CD4-positive, alpha-beta T cell treated with Interleukin-15 for 1 hour (primary cell): ENCODE measurements at regions not wholly inside any gene's neighbourhood (a gene's known extent, or its start where the extent isn't known, plus 50 kb on each side); places are given as distances from the start of the nearest gene placed in this dataset.

Source experiments
- DNase-seq: peaks from one replicate; pipeline ENCODE4 v3.0.0-alpha.2; 2020

DNA sequence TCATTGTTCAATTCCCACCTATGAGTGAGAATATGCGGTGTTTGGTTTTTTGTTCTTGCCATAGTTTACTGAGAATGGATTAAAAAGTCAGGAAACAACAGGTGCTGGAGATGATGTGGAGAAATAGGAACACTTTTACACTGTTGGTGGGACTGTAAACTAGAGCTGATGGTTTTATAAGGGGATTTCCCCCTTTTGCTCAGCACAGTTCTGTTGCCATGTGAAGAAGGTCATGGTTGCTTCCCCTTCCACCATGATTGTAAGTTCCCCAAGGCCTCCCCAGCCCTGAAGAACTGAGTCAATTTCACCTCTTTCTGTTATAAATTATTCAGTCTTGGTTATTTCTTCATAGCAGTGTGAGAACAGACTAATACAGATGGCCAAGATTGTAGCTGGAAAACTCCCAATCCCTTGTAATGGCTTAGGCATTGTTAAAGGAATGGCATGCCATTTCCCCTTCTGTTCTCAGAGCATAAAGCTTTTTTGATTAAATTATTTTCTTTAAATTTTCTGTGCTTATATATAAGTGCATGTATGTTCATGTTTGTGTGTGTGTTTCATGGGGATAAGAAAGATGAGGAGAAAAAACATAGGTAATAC, 144.8 kb downstream of the BACH1 start:
- DNase-seq, result no peak

DNA sequence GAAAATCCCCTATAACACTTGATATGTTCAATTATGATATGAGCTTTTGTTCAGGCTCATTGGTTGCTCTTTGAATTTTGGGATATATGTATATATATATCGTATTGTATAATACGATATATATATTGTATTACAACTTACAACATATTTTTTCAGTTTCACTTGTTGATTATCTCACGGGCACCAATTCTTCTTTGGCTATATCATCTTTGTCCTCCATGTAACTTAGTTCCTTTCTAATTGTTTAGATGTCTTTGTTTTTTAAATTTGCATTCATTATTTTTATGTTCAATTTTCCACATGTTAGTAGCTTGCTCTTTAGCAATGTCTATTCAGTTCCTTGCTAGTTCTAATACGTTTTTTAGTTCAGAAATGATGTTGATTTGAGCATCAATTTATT, 150.0 kb downstream of the BACH1 start:
- DNase-seq, result no peak

- no peak for DNase-seq
Observed at GRCh38 chr21:29449306-29449950, 150.7 kb downstream of the BACH1 start.

GRCh38 chr21:29450058-29450457, 151.3 kb downstream of the BACH1 start:
- no peak for DNase-seq

- DNase-seq, result no peak
Observed at GRCh38 chr21:29453511-29453910, 154.8 kb downstream of the BACH1 start.

GRCh38 chr21:29454179-29454578, 155.5 kb downstream of the BACH1 start:
- DNase-seq, result no peak

DNA sequence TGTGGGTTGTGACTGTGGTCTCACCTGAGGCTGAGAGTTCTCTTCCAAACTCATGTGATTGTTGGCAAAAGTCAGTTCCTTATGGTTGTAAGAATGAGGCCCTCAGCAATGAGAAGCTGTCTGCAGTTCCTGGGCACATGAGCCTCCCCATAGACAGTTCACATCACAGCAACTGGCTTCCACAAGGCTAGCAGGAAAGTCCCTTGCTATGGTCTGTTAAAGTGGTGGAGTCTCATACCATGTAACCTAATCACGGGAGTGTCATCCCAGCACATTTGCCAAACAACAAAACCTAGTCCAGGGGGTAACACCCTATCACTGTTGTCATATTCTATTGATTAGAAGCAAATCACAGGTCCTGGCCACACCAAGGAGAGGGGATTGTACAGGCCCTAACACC, 163.8 kb downstream of the BACH1 start:
- DNase-seq, result no peak

DNA sequence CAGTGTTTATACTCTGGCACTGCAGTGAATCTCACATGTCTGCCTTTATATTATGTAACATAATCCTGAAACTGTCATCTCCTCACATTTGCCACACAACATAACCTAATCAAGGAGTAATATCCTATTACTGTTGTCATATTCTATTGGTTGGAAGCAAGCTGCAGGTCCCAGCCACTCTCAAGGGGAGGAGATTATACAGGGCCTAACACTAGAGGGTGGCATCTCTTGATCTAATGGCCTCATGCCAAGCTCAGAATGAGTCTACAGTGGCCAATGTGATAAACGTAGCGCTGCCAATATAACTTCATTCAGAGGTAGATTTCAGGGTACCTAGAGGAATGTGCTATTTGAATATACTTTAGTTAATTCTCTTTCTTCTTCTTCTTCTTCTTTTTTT, 166.8 kb downstream of the BACH1 start:
- DNase-seq, result no peak

DNA sequence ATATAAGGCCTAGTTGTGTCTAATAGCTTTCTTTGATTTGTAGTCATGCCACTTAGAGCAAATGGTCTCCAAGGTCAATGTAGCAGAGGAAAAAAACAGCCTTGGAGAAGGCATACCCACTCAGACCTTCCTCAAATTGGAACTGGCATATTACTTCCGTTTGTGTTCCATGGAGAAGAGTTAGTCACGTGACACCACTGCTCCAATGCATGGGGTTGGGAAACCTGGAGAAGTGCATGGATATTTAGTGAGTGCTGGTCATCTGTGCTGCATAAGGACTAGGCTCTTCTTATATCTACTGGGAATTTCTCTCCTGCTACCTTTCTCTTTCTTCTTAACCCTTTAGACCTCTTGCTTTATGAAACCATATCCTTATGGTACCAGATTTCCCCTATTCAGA, 167.8 kb downstream of the BACH1 start:
- no peak for DNase-seq

DNA sequence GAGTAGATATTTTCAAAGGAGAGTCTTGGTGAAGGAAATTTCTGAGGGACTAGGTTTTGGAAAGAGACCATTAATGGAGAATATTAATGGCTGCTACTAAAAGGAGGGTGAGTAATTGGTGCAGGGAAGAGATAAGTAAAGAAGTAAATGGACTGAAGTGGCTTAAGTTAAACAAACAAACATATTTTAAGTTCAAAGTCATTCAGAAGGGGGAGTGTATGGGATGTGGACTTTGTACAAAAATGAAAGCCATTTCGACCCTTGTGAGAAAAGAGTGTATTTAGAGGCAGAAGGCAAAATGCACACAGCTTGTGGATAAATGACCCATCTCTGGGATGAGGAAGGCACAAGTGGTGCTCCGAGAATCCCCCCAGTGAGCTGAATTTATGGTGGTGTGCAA, 171.7 kb downstream of the BACH1 start:
- no peak for DNase-seq

DNA sequence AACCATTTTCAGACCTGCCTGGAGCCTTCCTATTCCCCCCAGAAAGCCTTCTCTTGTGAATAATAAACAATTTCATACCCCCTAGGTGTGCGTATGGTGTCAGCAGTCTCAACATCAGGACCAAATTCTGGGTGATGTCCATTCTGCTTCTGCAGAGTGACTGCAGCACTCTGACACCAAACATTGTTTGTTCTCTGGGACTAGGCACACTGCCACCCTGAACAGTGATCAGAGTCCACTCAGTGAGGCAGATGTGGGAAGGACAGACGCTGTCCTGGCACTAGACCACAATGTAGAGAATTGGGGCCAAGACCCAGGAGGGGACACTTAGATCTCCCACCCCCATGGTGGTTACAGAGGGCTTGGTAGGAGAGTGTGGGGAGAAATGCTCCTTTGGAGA, 175.1 kb downstream of the BACH1 start:
- no peak for DNase-seq

DNA sequence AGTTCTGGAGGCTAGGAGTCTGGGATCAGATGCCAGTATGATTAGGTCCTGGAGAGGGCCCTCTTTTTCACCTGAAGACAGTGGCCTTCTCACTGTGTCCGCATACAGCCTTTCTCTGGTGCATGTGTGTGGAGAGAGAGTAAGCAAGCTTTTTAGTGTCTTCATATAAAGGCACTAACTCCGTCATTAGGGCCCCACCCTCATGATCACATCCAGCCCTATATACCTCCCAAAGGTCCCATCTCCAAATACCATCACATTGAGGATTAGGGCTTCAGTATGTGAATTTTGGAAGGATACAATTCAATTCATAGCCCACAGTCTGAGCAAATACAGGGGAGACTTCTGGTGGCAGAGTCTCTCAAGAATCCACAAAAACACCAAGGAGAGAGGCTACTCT, 176.6 kb downstream of the BACH1 start:
- no peak for DNase-seq

- no peak for DNase-seq
Observed at GRCh38 chr21:29477347-29477746, 178.6 kb downstream of the BACH1 start.

DNA sequence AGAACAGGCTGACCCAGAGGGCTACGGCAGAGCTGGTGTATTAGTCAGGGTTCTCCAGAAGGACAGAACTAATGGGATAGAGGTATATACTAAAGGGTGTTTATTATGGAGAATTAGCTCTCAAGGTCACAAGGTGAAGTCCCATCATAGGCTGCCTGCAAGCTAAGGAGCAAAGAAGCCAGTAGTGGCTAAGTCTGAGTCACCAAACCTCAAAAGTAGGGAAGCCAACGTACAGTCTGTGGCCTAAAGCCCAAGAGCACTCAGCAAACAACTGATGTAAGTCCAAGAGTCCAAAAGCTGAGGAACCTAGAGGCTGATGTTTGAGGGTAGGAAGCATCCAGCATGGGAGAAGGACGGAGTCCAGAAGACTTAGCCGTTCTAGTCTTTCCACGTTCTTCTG, 179.2 kb downstream of the BACH1 start:
- no peak for DNase-seq

GRCh38 chr21:29481081-29481480, 182.4 kb downstream of the BACH1 start:
- DNase-seq, result no peak

DNA sequence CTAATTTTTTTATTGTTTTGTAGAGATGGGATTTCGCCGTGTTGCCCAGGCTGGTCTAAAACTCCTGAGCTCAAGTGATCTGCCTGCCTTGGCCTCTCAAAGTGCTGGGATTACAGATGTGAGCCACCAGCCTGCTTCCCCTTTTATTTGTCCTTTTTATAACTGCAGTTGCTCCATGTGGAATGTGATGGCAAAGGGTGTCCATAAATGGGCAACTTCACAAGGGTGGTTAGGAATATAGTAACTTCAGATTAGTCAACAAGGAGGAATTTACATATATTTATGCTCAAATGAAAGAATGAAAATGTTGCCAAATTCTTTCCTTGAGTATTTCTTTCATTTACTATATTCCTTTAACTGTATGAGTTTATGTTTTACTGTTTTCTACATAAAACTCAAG, 182.9 kb downstream of the BACH1 start:
- DNase-seq, result no peak

DNA sequence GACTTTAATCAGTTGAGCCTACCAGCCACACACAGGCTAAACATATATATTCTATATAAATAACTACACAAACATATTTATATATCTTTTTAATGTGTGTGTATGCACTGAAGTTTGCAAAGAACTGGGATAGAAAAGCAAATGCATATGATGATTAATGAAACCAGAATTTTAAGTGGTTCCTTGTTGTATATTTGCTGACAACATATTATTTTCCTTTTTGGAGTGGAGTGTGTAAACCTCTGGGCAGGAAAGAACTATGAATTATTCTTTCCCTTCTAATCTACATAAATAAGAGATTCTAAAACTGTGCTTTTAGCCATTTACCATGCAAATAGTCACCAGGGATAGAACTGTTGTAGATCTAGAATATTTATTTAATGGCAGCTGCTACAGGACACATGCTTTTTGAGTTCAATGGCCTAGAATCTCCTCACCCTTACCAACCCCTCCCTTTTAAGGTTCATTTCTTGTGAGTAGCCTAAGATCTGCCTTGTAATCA, 187.6 kb downstream of the BACH1 start:
- DNase-seq, result no peak
